AG09309 (cell line): ENCODE measurements at regions not wholly inside any gene's neighbourhood (a gene's known extent, or its start where the extent isn't known, plus 50 kb on each side); places are given as distances from the start of the nearest gene placed in this dataset.

Experiments
- DNase-seq: peaks from one replicate; pipeline ENCODE4 v3.0.0-alpha.2; 2010; ENCODE audit warnings: low read depth
- H3K4me3 ChIP-seq: 2 replicates; pipeline ENCODE4 v1.5.1; 2011; ENCODE audit warnings: mild to moderate bottlenecking, low read depth, low read length, moderate library complexity; ENCODE audit not compliant: control insufficient read depth
- CTCF ChIP-seq: IDR thresholded peaks from 2 replicates; pipeline ENCODE4 v1.5.1; 2011; ENCODE audit warnings: mild to moderate bottlenecking, low read depth, low read length, inconsistent platforms; ENCODE audit not compliant: insufficient read depth, control insufficient read depth; ENCODE audit errors: missing control alignments

GRCh38 chr3:111326144-111326995 is 215.6 kb upstream of the CD96 start:
- H3K4me3 ChIP-seq: no peak overlapping the region
- TF ChIP-seq CTCF: no peak
- peak; percentile 90 for DNase-seq

GRCh38 chr3:111331306-111331705 is 210.7 kb upstream of the CD96 start:
- DNase-seq: no peak
- TF ChIP-seq CTCF: no peak
- H3K4me3 ChIP-seq: no peak overlapping the region

DNA sequence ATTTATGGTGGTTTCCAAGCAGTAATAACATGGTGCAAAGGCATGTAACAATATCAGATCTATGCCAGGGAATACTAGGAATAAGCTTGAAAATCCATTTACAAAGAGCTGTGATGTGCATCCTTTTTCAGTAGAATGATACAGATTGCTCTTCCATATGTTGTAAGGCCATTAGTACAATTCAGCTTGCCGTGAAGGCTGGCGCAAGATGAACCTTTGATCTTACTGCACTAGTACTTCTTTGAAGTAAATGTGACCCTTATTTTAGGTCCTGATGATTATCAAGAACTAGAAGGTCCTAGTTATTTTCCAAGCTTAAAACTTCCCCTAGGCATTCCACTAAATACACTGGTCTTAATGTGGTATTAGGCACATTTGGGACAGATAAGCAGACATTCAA is 210.1 kb upstream of the CD96 start:
- H3K4me3 ChIP-seq: no peak overlapping the region
- no peak for TF ChIP-seq CTCF
- DNase-seq: no peak

- no peak for DNase-seq
- no peak for TF ChIP-seq CTCF
- no peak overlapping the region for H3K4me3 ChIP-seq
Measured at GRCh38 chr3:111332488-111333080, 209.4 kb upstream of the CD96 start.

DNA sequence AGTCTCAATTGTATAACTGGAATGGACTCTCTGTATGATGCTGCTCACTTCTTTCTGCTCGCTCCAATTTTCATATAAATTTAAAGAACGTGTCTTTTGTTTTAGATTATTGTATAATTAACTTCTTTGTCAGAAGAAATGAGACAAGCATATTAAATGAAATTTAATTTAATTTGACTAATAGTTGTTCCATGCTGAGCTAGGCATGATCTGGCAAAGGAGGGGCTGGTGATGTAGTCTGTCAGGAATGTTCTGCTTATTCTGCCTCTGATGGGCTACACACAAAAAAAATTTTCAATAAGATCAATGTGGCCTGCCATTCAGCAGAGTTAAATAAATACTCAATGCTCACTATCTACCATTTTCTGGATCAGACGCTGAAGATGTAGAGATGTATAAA is 208.4 kb upstream of the CD96 start:
- DNase-seq: no peak
- no peak for TF ChIP-seq CTCF
- H3K4me3 ChIP-seq: no peak overlapping the region

DNA sequence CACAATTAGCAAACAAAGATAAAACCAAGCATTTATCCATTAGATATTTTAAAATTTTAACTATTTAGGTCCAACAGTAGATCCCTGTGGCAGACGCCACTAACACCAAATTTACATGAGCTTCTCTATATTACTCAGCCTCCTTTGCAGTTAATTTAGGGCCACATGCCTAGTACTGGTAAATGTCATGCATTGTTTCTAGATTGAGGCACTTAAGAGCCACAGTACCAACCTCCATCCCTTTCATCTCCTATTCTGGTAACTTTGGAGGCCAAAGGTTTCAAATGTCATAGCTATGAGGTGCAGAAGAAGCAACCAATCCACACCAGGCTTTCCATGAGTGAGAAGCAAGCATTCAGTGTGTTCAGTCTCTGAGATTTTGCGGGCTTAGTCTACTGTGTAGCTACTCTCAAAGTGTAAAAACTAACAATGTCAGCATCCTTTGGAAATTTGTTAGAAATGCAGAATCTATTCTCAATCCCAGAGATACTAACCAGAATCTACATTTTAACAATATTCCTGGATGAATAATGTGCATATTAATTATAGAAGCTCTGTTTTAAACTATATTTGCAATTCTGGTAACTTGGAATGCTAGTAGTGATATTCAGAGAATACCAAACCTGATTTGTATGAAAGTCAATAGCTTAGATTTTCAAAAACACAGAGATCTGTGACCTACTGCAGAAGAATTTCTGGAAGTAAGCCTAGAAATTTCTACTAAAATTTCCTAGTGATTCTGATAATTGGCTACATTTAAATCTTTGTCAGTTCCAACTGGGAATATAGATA is 206.3 kb upstream of the CD96 start:
- no peak for DNase-seq
- H3K4me3 ChIP-seq: no peak overlapping the region
- TF ChIP-seq CTCF: no peak
